ENCODE measurements at regions not wholly inside any gene's neighbourhood (a gene's known extent, or its start where the extent isn't known, plus 50 kb on each side); places are given as distances from the start of the nearest gene placed in this dataset.

DNA sequence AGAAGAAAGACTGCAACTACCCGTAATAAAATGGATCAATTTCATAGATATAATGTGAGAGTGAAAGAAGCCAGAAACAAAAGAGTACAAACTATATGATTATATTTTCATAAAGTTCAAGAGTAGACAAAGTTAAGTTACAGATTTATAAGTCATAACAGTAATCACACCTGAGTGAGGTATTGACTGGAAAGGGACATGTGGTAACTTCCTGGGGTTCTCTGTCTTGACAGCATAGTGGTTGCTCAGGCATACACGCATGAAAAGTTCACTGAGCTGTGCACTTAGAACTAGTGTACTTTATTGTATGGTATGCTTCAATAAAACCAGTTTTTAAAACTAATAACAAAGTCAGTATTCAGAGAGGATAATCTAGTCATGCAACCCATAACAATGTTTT lies 653.6 kb downstream of the EPM2A start:
- no peaks in the 10 kb centered on the region for H3K9me3 ChIP-seq (ENCODE audit: low read length)
- no peaks in the 10 kb centered on the region for H3K79me2 ChIP-seq (ENCODE audit: insufficient read depth, low read length)
- H3K36me3 ChIP-seq (ENCODE audit: insufficient read depth, low read length): no peaks in the 10 kb centered on the region
- no peaks in the 10 kb centered on the region for H3K9me2 ChIP-seq (ENCODE audit: low read depth, low read length)
- TF ChIP-seq, protein P1, sequence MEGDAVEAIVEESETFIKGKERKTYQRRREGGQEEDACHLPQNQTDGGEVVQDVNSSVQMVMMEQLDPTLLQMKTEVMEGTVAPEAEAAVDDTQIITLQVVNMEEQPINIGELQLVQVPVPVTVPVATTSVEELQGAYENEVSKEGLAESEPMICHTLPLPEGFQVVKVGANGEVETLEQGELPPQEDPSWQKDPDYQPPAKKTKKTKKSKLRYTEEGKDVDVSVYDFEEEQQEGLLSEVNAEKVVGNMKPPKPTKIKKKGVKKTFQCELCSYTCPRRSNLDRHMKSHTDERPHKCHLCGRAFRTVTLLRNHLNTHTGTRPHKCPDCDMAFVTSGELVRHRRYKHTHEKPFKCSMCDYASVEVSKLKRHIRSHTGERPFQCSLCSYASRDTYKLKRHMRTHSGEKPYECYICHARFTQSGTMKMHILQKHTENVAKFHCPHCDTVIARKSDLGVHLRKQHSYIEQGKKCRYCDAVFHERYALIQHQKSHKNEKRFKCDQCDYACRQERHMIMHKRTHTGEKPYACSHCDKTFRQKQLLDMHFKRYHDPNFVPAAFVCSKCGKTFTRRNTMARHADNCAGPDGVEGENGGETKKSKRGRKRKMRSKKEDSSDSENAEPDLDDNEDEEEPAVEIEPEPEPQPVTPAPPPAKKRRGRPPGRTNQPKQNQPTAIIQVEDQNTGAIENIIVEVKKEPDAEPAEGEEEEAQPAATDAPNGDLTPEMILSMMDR (IDR thresholded peaks at IDR 0.05; ENCODE audit: low read length): no peak
- no peak for TF ChIP-seq EZH2 (IDR thresholded peaks at IDR 0.05; ENCODE audit: borderline replicate concordance, low read length)
- no peak overlapping the region for H2AFZ ChIP-seq (ENCODE audit: low read length)
- no peak overlapping the region for H3K27ac ChIP-seq (ENCODE audit: low read depth, low read length, poor library complexity, severe bottlenecking)
- H3F3A ChIP-seq (ENCODE audit: insufficient read depth, low read length): no peaks in the 10 kb centered on the region
- H3K4me2 ChIP-seq (ENCODE audit: low read length): no peak overlapping the region
- no peaks in the 10 kb centered on the region for H3K27me3 ChIP-seq (ENCODE audit: insufficient read depth, low read length)
- no peak overlapping the region for H3K4me3 ChIP-seq (ENCODE audit: low read depth, low read length, poor library complexity, severe bottlenecking)
- H4K20me1 ChIP-seq (ENCODE audit: insufficient read depth, low read length): no peaks in the 10 kb centered on the region
- H3K9ac ChIP-seq (ENCODE audit: low read length): no peak overlapping the region
- H3K4me1 ChIP-seq (ENCODE audit: insufficient read depth, low read length, severe bottlenecking): no peaks in the 10 kb centered on the region

GRCh38 chr6:145082359-145082758 lies 653.0 kb downstream of the EPM2A start:
- no peaks in the 10 kb centered on the region for H3K36me3 ChIP-seq (ENCODE audit: insufficient read depth, low read length)
- H3K9me3 ChIP-seq (ENCODE audit: low read length): no peaks in the 10 kb centered on the region
- no peaks in the 10 kb centered on the region for H4K20me1 ChIP-seq (ENCODE audit: insufficient read depth, low read length)
- no peak overlapping the region for H3K4me3 ChIP-seq (ENCODE audit: low read depth, low read length, poor library complexity, severe bottlenecking)
- H3K9me2 ChIP-seq (ENCODE audit: low read depth, low read length): no peaks in the 10 kb centered on the region
- no peaks in the 10 kb centered on the region for H3K79me2 ChIP-seq (ENCODE audit: insufficient read depth, low read length)
- H3K4me1 ChIP-seq (ENCODE audit: insufficient read depth, low read length, severe bottlenecking): no peaks in the 10 kb centered on the region
- no peak overlapping the region for H3K4me2 ChIP-seq (ENCODE audit: low read length)
- H3K9ac ChIP-seq (ENCODE audit: low read length): no peak overlapping the region
- H3K27me3 ChIP-seq (ENCODE audit: insufficient read depth, low read length): no peaks in the 10 kb centered on the region
- H3K27ac ChIP-seq (ENCODE audit: low read depth, low read length, poor library complexity, severe bottlenecking): no peak overlapping the region
- no peaks in the 10 kb centered on the region for H3F3A ChIP-seq (ENCODE audit: insufficient read depth, low read length)
- TF ChIP-seq EZH2 (IDR thresholded peaks at IDR 0.05; ENCODE audit: borderline replicate concordance, low read length): no peak
- TF ChIP-seq, protein P1 (IDR thresholded peaks at IDR 0.05; ENCODE audit: low read length): no peak
- H2AFZ ChIP-seq (ENCODE audit: low read length): no peak overlapping the region

GRCh38 chr6:145086197-145086596 lies 649.1 kb downstream of the EPM2A start:
- H3K4me2 ChIP-seq (ENCODE audit: low read length): no peak overlapping the region
- H3K9me2 ChIP-seq (ENCODE audit: low read depth, low read length): no peaks in the 10 kb centered on the region
- no peaks in the 10 kb centered on the region for H3K9me3 ChIP-seq (ENCODE audit: low read length)
- TF ChIP-seq, protein P1 (IDR thresholded peaks at IDR 0.05; ENCODE audit: low read length): no peak
- no peak for TF ChIP-seq EZH2 (IDR thresholded peaks at IDR 0.05; ENCODE audit: borderline replicate concordance, low read length)
- H3K36me3 ChIP-seq (ENCODE audit: insufficient read depth, low read length): no peaks in the 10 kb centered on the region
- H3K9ac ChIP-seq (ENCODE audit: low read length): no peak overlapping the region
- H3K4me1 ChIP-seq (ENCODE audit: insufficient read depth, low read length, severe bottlenecking): no peaks in the 10 kb centered on the region
- H4K20me1 ChIP-seq (ENCODE audit: insufficient read depth, low read length): no peaks in the 10 kb centered on the region
- no peaks in the 10 kb centered on the region for H3K79me2 ChIP-seq (ENCODE audit: insufficient read depth, low read length)
- H3K4me3 ChIP-seq (ENCODE audit: low read depth, low read length, poor library complexity, severe bottlenecking): no peak overlapping the region
- H2AFZ ChIP-seq (ENCODE audit: low read length): no peak overlapping the region
- H3K27me3 ChIP-seq (ENCODE audit: insufficient read depth, low read length): no peaks in the 10 kb centered on the region
- no peak overlapping the region for H3K27ac ChIP-seq (ENCODE audit: low read depth, low read length, poor library complexity, severe bottlenecking)
- no peaks in the 10 kb centered on the region for H3F3A ChIP-seq (ENCODE audit: insufficient read depth, low read length)

Measured in OCI-LY1 (cell line).